GM12878 (cell line): ENCODE measurements at regions not wholly inside any gene's neighbourhood (a gene's known extent, or its start where the extent isn't known, plus 50 kb on each side); places are given as distances from the start of the nearest gene placed in this dataset.

Experiments
- NFYB ChIP-seq: IDR thresholded peaks from 2 replicates; pipeline ENCODE4 v1.6.1; 2011; ENCODE audit warnings: low read depth, mild to moderate bottlenecking, low read length, improper control_type of control experiment, moderate library complexity; ENCODE audit not compliant: insufficient read depth
- POLR2A ChIP-seq: IDR thresholded peaks from 2 replicates; pipeline ENCODE4 v1.6.1; 2011; ENCODE audit warnings: low read depth, mild to moderate bottlenecking, low read length
- POLR2AphosphoS5 ChIP-seq: IDR thresholded peaks from 2 replicates; pipeline ENCODE4 v1.6.1; 2011; ENCODE audit warnings: mild to moderate bottlenecking, low read length, inconsistent platforms
- SIN3A ChIP-seq: IDR thresholded peaks from 2 replicates; pipeline ENCODE4 v1.6.1; 2012; ENCODE audit warnings: low read depth, low read length, improper control_type of control experiment
- SMARCA5 ChIP-seq: fragments of 450-650 bp; IDR thresholded peaks from 2 replicates; pipeline ENCODE4 v1.6.1; 2017; ENCODE audit warnings: mild to moderate bottlenecking
- STAT1 ChIP-seq: fragments of 450-650 bp; conservative IDR thresholded peaks from 2 replicates; pipeline ENCODE4 v1.6.1; 2014; ENCODE audit warnings: antibody characterized with exemption, mild to moderate bottlenecking
- TAF1 ChIP-seq: IDR thresholded peaks from 2 replicates; pipeline ENCODE4 v1.6.1; 2011; ENCODE audit warnings: mild to moderate bottlenecking, low read depth, low read length, borderline replicate concordance
- TCF7 ChIP-seq: IDR thresholded peaks from 2 replicates; pipeline ENCODE4 v1.6.1; 2014; ENCODE audit warnings: antibody characterized with exemption, borderline replicate concordance
- USF2 ChIP-seq: IDR thresholded peaks from 2 replicates; pipeline ENCODE4 v1.6.1; 2011; ENCODE audit warnings: low read depth, low read length, improper control_type of control experiment, borderline replicate concordance
- TF ChIP-seq, protein P1 (sequence below), 3 experiments: IDR thresholded peaks in 2 of 3; conservative IDR thresholded peaks in 1 of 3; 2 replicates each; pipeline ENCODE4 v1.5.1; 2011; ENCODE audit warnings: low read depth in 3 of 3, low read length in 3 of 3, mild to moderate bottlenecking in 3 of 3, control low read depth in 2 of 3, moderate library complexity in 2 of 3, inconsistent platforms in 1 of 3, mixed read lengths in 1 of 3; ENCODE audit not compliant: control insufficient read depth in 2 of 3, insufficient read depth in 1 of 3; ENCODE audit errors: extremely low read depth in 1 of 3

- TF ChIP-seq, protein P1, sequence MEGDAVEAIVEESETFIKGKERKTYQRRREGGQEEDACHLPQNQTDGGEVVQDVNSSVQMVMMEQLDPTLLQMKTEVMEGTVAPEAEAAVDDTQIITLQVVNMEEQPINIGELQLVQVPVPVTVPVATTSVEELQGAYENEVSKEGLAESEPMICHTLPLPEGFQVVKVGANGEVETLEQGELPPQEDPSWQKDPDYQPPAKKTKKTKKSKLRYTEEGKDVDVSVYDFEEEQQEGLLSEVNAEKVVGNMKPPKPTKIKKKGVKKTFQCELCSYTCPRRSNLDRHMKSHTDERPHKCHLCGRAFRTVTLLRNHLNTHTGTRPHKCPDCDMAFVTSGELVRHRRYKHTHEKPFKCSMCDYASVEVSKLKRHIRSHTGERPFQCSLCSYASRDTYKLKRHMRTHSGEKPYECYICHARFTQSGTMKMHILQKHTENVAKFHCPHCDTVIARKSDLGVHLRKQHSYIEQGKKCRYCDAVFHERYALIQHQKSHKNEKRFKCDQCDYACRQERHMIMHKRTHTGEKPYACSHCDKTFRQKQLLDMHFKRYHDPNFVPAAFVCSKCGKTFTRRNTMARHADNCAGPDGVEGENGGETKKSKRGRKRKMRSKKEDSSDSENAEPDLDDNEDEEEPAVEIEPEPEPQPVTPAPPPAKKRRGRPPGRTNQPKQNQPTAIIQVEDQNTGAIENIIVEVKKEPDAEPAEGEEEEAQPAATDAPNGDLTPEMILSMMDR (IDR thresholded peaks at IDR 0.05 in 2 of 3, conservative IDR thresholded peaks at IDR 0.05 in 1 of 3; ENCODE audit: control insufficient read depth in 2 of 3, extremely low read depth in 1 of 3, insufficient read depth in 1 of 3, low read depth in 3 of 3, low read length in 3 of 3) = no peak
- TF ChIP-seq POLR2AphosphoS5 (no peak), NFYB (no peak), SIN3A (no peak), USF2 (no peak), SMARCA5 (no peak), TCF7 (no peak), TAF1 (no peak), STAT1 (no peak), POLR2A (no peak)
Observed at GRCh38 chr11:104666624-104667023, 231.6 kb downstream of the CASP12 start.
